ENCODE measurements at regions not wholly inside any gene's neighbourhood (a gene's known extent, or its start where the extent isn't known, plus 50 kb on each side); places are given as distances from the start of the nearest gene placed in this dataset.
"Not testable (repeated sequence)": the region's sequence is repeated elsewhere in the genome, so short reads cannot be mapped to it uniquely, and the experiment has no call there.

DNA sequence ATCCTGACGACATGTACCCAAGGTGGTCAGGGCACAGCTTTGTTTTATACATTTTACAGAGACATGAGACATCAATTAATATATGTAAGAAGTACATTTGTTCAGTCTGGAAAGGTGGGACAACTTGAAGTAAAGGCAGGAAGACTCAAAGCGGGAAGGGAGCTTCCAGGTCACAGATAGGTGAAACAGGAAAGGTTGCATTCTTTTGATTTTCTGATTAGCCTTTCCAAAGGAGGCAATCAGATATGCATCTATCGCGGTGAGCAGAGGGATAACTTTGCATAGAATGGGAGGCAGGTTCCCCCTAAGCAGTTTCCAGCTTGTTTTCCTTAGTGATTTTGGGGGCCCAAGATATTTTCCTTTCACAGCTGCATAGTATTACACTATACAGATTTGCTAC is 358.4 kb downstream of the GLUD2 start:
- ATAC-seq (no peak), DNase-seq (no peak)
- intact Hi-C loops (cut with DNase I), result no loop called here
- WGBS, 3 donors, result 21 to 31% (median 26%) methylated on average over 4 of the region's 4 CpGs
- no peak overlapping the region for H3K4me3 ChIP-seq
- TF ChIP-seq, protein P1, sequence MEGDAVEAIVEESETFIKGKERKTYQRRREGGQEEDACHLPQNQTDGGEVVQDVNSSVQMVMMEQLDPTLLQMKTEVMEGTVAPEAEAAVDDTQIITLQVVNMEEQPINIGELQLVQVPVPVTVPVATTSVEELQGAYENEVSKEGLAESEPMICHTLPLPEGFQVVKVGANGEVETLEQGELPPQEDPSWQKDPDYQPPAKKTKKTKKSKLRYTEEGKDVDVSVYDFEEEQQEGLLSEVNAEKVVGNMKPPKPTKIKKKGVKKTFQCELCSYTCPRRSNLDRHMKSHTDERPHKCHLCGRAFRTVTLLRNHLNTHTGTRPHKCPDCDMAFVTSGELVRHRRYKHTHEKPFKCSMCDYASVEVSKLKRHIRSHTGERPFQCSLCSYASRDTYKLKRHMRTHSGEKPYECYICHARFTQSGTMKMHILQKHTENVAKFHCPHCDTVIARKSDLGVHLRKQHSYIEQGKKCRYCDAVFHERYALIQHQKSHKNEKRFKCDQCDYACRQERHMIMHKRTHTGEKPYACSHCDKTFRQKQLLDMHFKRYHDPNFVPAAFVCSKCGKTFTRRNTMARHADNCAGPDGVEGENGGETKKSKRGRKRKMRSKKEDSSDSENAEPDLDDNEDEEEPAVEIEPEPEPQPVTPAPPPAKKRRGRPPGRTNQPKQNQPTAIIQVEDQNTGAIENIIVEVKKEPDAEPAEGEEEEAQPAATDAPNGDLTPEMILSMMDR (IDR thresholded peaks at IDR 0.05), result no peak
- H3K9me3 ChIP-seq, result no peaks in the 10 kb centered on the region
- no peak overlapping the region for H3K27ac ChIP-seq
- H3K4me1 ChIP-seq, result no peaks in the 10 kb centered on the region
- H3K27me3 ChIP-seq (ENCODE audit: insufficient read depth in 3 of 3, low read length in 2 of 3), result no peaks in the 10 kb centered on the region
- no peaks in the 10 kb centered on the region for H3K36me3 ChIP-seq (ENCODE audit: insufficient read depth in 1 of 2, low read depth in 1 of 2)

- Histone ChIP-seq H3K4me1 (no peaks in the 10 kb centered on the region), H3K4me3 (no peak overlapping the region), H3K9me3 (no peaks in the 10 kb centered on the region), H3K27ac (no peak overlapping the region), H3K36me3 (ENCODE audit: insufficient read depth in 1 of 2, low read depth in 1 of 2) (no peaks in the 10 kb centered on the region), H3K27me3 (ENCODE audit: insufficient read depth in 3 of 3, low read length in 2 of 3) (no peaks in the 10 kb centered on the region)
- TF ChIP-seq, protein P1 (IDR thresholded peaks at IDR 0.05), result no peak
- no peak for ATAC-seq
- WGBS, 3 donors, result 60 to 91% (median 82%) methylated on average over 5 of the region's 5 CpGs
- DNase-seq, result no peak
- intact Hi-C loops (cut with DNase I), result no loop called here
Measured at GRCh38 chrX:121407627-121408026, 360.2 kb downstream of the GLUD2 start.

DNA sequence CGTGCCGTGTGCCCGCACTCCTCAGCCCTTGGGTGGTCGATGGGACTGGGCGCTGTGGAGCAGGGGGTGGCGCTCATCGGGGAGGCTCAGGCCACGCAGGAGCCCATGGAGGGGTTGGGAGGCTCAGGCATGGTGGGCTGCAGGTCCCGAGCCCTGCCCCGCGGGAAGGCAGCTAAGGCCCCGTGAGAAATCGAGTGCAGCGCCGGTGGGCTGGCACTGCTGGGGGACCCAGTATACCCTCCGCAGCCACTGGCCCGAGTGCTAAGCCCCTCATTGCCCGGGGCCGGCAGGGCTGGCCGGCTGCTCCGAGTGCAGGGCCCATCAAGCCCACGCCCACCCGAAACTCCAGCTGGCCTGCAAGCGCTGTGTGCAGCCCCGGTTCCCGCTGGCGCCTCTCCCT is 384.1 kb downstream of the GLUD2 start:
- H3K27me3 ChIP-seq (ENCODE audit: insufficient read depth in 3 of 3, low read length in 2 of 3); H3K4me1 ChIP-seq; H3K27ac ChIP-seq; ATAC-seq; H3K36me3 ChIP-seq (ENCODE audit: insufficient read depth in 1 of 2, low read depth in 1 of 2); DNase-seq; H3K9me3 ChIP-seq; H3K4me3 ChIP-seq; intact Hi-C loops (cut with DNase I): not testable (repeated sequence)
- 92 to 96% (median 93%) methylated on average over 10 to 27 of the region's 27 CpGs for WGBS, 3 donors

DNA sequence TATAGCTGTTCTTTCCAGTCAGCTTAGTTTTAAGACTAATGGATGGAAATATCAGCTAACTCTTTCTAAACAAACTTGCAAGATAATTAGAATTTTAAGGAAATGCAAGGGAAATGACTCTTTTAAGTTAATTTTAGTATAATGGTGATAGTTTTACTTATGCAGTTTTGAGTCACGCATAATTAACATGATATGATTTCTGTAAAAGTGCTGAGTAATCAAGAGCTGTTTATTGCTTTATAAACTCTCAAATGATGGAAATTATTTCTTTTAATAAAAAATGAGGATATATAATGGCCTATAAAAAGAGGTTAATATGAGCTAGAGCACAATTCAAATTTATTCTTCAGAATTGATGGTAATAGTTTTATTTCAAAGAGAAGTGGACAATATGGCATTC is 385.9 kb downstream of the GLUD2 start:
- 91 to 100% (median 97%) methylated on average over 1 of the region's 1 CpG for WGBS, 3 donors
- no peaks in the 10 kb centered on the region for H3K36me3 ChIP-seq (ENCODE audit: insufficient read depth in 1 of 2, low read depth in 1 of 2)
- no peak overlapping the region for H3K27ac ChIP-seq
- DNase-seq, result no peak
- H3K4me1 ChIP-seq, result no peaks in the 10 kb centered on the region
- H3K27me3 ChIP-seq (ENCODE audit: insufficient read depth in 3 of 3, low read length in 2 of 3), result no peaks in the 10 kb centered on the region
- no peak overlapping the region for H3K4me3 ChIP-seq
- ATAC-seq, result no peak
- TF ChIP-seq, protein P1 (IDR thresholded peaks at IDR 0.05), result no peak
- intact Hi-C loops (cut with DNase I), result no loop called here
- no peaks in the 10 kb centered on the region for H3K9me3 ChIP-seq

DNA sequence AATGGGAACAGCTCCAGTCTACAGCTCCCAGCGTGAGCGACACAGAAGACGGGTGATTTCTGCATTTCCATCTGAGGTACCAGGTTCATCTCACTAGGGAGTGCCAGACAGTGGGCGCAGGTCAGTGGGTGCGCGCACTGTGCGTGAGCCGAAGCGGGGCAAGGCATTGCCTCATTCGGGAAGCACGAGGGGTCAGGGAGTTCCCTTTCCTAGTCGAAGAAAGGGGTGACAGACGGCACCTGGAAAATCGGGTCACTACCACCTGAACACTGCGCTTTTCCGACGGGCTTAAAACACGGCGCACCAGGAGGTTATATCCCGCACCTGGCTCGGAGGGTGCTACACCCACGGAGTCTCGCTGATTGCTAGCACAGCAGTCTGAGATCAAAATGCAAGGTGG is 390.3 kb downstream of the GLUD2 start:
- DNase-seq; H3K9me3 ChIP-seq; intact Hi-C loops (cut with DNase I); H3K4me3 ChIP-seq; ATAC-seq; H3K27me3 ChIP-seq (ENCODE audit: insufficient read depth in 3 of 3, low read length in 2 of 3); H3K36me3 ChIP-seq (ENCODE audit: insufficient read depth in 1 of 2, low read depth in 1 of 2); H3K27ac ChIP-seq; H3K4me1 ChIP-seq: not testable (repeated sequence)
- 94 to 97% (median 94%) methylated on average over 19 to 23 of the region's 23 CpGs for WGBS, 3 donors

DNA sequence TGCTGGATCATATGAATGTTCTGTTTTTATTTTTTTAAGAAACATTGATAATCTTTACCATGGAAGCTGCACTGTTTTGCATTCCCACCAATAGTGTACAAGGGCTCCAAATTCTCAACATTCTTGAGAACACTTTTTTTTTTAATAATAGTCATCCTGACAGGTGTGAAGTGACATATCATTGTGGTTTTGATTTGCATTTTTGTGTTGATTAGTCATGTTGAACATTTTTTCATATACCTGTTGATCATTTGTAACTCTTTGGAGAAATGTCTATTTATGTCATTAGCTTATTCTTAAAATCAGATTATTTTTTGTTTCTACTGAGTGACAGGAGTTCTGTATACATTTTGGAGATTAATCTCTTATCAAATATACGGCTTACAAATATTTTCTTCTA is 408.5 kb downstream of the GLUD2 start:
- WGBS, 3 donors, result 79 to 94% (median 87%) methylated on average over 1 of the region's 1 CpG
- DNase-seq (no peak), ATAC-seq (no peak)
- intact Hi-C loops (cut with DNase I), result no loop called here
- H3K9me3 ChIP-seq, result no peaks in the 10 kb centered on the region
- H3K36me3 ChIP-seq (ENCODE audit: insufficient read depth in 1 of 2, low read depth in 1 of 2), result no peaks in the 10 kb centered on the region
- no peak overlapping the region for H3K4me3 ChIP-seq
- no peaks in the 10 kb centered on the region for H3K27me3 ChIP-seq (ENCODE audit: insufficient read depth in 3 of 3, low read length in 2 of 3)
- no peak overlapping the region for H3K27ac ChIP-seq
- TF ChIP-seq, protein P1 (IDR thresholded peaks at IDR 0.05), result no peak
- H3K4me1 ChIP-seq, result no peaks in the 10 kb centered on the region
